Progenitor cell of endocrine pancreas (in vitro differentiated cells): ENCODE measurements at regions not wholly inside any gene's neighbourhood (a gene's known extent, or its start where the extent isn't known, plus 50 kb on each side); places are given as distances from the start of the nearest gene placed in this dataset.

Source experiments
- DNase-seq: peaks from one replicate; pipeline ENCODE4 v3.0.0; 2021; ENCODE audit warnings: low spot score; ENCODE audit not compliant: unreplicated experiment
- H3K27ac Mint-ChIP-seq: 2 replicates; pipeline ENCODE4 v1.8.0; 2021; ENCODE audit warnings: mild to moderate bottlenecking, moderate library complexity, mixed read lengths
- H3K27me3 Mint-ChIP-seq: 2 replicates; pipeline ENCODE4 v1.8.0; 2021; ENCODE audit warnings: mixed read lengths
- H3K36me3 Mint-ChIP-seq: 2 replicates; pipeline ENCODE4 v1.8.0; 2022; ENCODE audit warnings: mixed read lengths; ENCODE audit not compliant: insufficient read depth
- H3K4me1 Mint-ChIP-seq: 2 replicates; pipeline ENCODE4 v1.8.0; 2021; ENCODE audit warnings: low read depth, mixed read lengths
- H3K4me3 Mint-ChIP-seq: 2 replicates; pipeline ENCODE4 v1.8.0; 2021; ENCODE audit warnings: low read depth, mild to moderate bottlenecking, moderate library complexity, mixed read lengths
- H3K9me3 Mint-ChIP-seq: 2 replicates; pipeline ENCODE4 v1.8.0; 2021; ENCODE audit warnings: low read depth, mixed read lengths
- TF ChIP-seq, protein P1 (sequence below): fragments of 200-600 bp; sonication (generic); IDR thresholded peaks from one replicate; pipeline ENCODE4 v1.5.0; 2021; ENCODE audit warnings: antibody characterized with exemption, mild to moderate bottlenecking; ENCODE audit not compliant: unreplicated experiment

DNA sequence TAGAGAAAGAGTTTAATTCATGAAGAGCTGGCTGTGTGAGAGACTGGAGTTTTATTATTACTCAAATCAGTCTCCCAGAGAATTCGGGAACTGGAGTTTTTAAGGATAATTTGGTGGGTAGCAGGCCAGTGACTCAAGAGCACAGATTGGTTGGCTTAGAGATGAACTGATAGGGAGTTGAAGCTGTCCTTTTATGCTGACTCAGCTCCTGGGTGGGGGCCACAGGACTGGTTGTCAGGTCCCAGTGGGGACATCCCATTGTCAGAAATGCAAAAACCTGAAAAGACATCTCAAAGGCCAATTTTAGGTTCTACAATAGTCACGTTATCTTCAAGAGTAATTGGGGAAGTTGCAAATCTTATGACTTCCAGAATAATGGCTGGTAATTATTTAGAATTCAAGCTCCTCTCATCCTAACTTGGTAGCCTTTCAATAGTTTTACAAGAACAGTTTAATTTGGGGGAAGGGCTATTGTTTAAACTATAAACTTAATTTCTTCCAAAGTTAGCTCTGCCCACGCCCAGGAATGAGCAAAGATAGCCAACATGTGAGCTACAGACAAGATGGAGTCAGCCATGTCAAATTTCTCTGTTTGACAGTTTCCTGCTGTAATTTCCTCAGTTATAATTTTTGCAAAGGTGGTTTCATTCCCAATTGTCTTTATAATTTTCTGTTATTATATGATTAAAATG is 149.4 kb upstream of the SLC39A10 start:
- Mint-ChIP-seq H3K27ac (no peak overlapping the region), H3K4me3 (no peak overlapping the region), H3K4me1 (no peaks in the 10 kb centered on the region), H3K27me3 (peaks cover 10% of the 10 kb centered on the region), H3K36me3 (no peaks in the 10 kb centered on the region), H3K9me3 (no peaks in the 10 kb centered on the region)
- TF ChIP-seq, protein P1, sequence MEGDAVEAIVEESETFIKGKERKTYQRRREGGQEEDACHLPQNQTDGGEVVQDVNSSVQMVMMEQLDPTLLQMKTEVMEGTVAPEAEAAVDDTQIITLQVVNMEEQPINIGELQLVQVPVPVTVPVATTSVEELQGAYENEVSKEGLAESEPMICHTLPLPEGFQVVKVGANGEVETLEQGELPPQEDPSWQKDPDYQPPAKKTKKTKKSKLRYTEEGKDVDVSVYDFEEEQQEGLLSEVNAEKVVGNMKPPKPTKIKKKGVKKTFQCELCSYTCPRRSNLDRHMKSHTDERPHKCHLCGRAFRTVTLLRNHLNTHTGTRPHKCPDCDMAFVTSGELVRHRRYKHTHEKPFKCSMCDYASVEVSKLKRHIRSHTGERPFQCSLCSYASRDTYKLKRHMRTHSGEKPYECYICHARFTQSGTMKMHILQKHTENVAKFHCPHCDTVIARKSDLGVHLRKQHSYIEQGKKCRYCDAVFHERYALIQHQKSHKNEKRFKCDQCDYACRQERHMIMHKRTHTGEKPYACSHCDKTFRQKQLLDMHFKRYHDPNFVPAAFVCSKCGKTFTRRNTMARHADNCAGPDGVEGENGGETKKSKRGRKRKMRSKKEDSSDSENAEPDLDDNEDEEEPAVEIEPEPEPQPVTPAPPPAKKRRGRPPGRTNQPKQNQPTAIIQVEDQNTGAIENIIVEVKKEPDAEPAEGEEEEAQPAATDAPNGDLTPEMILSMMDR, result no peak
- DNase-seq, result no peak

DNA sequence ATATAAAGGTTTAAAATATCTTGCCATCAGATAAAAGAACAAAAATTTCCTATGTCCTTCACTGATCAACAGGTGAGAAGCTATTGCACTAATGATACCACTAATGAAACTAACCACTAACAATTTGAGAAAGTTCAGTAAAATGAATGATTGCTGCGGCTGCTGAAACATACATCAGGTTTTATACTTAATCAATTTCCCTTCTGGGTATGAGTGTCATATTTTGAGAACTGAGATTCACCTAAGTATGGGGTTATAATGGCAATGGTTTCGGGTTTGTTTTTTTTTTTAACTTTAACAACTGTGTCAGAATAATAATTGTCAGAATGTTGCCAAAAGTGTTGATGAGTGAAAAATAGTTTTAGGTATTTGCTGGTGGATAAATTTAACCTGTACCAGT is 151.3 kb upstream of the SLC39A10 start:
- H3K27ac Mint-ChIP-seq, result no peak overlapping the region
- DNase-seq, result no peak
- H3K4me3 Mint-ChIP-seq, result no peak overlapping the region
- H3K4me1 Mint-ChIP-seq, result no peaks in the 10 kb centered on the region
- H3K9me3 Mint-ChIP-seq, result no peaks in the 10 kb centered on the region
- H3K27me3 Mint-ChIP-seq, result peaks cover 2% of the 10 kb centered on the region
- no peaks in the 10 kb centered on the region for H3K36me3 Mint-ChIP-seq
- TF ChIP-seq, protein P1, result no peak

DNA sequence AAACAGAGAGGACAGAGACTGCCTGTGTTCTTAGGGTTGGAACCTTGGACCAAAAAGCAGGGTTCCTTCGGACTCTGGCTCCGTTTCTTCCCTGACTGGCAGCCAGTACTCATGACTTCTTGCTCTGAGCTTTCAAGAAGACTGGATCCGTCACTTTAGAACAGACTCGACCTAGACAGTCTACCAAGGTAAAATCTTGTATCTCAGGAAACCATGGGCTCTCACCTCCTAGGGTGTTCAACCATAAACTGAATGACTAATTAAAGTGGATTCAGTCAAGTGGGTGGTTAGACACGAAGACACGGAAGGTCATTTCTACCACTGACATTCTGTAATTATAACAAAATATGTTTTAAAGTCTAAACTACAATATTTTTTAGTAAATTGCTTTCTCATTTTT is 153.8 kb upstream of the SLC39A10 start:
- Mint-ChIP-seq H3K27me3 (no peaks in the 10 kb centered on the region), H3K4me1 (no peaks in the 10 kb centered on the region), H3K9me3 (no peaks in the 10 kb centered on the region), H3K27ac (no peak overlapping the region), H3K36me3 (no peaks in the 10 kb centered on the region), H3K4me3 (no peak overlapping the region)
- DNase-seq, result no peak
- TF ChIP-seq, protein P1, result no peak

DNA sequence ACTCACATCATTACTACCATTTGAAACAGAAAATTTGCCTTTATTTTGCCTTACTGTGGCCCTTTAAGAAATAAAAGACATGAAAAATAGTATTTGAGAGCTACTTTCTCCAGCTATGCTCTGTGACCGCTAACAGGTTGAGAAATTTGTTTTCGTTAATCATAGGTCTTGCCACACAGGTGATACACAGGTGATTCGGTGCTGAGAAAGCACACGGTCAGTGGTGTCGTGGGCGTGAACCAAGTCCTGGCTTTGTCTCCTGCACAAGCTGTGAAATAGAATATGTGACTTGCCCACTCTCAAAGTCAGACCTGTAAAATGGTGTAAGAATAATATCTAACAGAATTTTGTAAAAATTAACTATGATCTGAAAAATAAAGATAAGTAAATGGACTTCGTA is 155.3 kb upstream of the SLC39A10 start:
- TF ChIP-seq, protein P1, result no peak
- no peaks in the 10 kb centered on the region for H3K36me3 Mint-ChIP-seq
- no peak overlapping the region for H3K27ac Mint-ChIP-seq
- no peaks in the 10 kb centered on the region for H3K4me1 Mint-ChIP-seq
- no peaks in the 10 kb centered on the region for H3K9me3 Mint-ChIP-seq
- H3K4me3 Mint-ChIP-seq, result no peak overlapping the region
- no peak for DNase-seq
- no peaks in the 10 kb centered on the region for H3K27me3 Mint-ChIP-seq

DNA sequence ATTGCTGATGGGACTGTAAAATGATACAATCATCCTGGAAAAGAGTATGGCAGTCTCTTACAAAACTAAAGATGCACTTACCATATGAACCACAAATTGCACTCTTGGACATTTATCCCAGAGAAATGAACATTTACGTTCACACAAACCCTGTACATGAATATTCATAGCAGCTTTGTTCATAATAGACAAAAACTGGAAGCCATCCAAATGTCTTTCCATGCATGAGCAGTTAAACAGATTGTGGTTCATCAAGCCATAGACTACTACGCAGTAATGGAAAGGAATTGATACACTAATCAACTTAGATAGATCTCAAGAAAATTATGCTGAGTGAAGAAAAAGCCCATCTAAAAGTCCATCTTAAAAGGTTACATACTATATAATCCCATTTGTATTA is 156.1 kb upstream of the SLC39A10 start:
- no peak for DNase-seq

More for the DNA sequence above, 156.1 kb upstream of the SLC39A10 start:
- Mint-ChIP-seq H3K9me3 (no peaks in the 10 kb centered on the region), H3K36me3 (no peaks in the 10 kb centered on the region), H3K27me3 (no peaks in the 10 kb centered on the region), H3K4me1 (no peaks in the 10 kb centered on the region), H3K27ac (no peak overlapping the region), H3K4me3 (no peak overlapping the region)
- TF ChIP-seq, protein P1, result no peak
